ENCODE measurements at regions not wholly inside any gene's neighbourhood (a gene's known extent, or its start where the extent isn't known, plus 50 kb on each side); places are given as distances from the start of the nearest gene placed in this dataset.
"Not testable (repeated sequence)": the region's sequence is repeated elsewhere in the genome, so short reads cannot be mapped to it uniquely, and the experiment has no call there.

DNA sequence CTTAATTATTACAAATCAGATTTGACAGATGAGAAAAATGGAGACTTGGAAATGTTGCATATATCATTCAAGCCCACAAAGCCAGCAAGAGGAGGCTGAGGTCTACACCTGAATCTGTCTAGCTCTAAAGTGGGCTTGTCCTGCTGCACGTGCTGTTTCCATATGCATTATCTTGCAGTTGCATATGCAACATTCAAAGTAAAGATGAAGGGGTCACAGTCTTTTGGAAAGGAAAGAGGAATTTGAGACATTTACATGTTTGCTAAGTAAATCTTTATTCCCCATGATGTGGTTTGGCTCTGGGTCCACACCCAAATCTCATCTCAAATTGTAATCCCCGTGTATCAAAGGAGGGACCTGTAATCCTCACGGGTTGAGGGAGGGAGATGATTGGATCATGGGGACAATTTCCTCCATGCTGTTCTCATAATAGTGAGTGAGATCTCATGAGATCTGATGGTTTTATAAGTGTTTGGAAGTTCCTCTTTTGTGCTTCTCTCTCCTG, 98.3 kb downstream of the BACH1 start:
- DNase-seq (ENCODE audit: low read depth), result no peak

GRCh38 chr21:29403301-29403700, 104.6 kb downstream of the BACH1 start:
- DNase-seq (ENCODE audit: low read depth), result no peak

- DNase-seq (ENCODE audit: low read depth), result no peak
These were observed 105.3 kb downstream of the BACH1 start for GRCh38 chr21:29403922-29404538.

DNA sequence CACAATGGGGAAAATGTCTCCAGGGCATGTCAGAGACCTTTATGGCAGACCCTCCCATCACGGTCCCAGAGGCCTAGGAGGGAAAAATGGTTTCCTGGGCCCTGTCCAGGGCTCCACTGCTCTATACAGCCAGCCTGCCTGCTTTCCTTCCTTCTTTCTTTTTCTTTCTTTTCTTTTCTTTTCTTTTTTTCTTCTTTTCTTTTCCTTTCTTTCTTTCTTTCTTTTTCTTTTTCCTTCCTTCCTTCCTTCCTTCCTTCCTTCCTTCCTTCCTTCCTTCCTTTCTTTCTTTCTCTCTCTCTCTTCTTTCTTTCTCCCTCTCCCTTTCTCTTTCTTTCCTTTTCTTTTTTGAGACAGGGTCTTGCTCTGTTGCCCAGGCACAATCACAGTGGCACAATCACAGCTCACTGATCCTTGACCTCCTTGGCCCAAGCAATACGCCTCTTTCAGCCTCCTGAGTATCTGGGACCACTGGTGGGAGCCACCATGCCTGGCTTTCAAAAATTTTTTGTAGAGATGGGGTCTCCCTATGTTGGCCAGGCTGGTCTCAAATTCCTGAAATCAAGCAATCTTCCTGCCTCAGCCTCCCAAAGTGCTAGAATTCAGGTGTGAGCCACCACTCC, 106.9 kb downstream of the BACH1 start:
- DNase-seq (ENCODE audit: low read depth), result no peak

DNA sequence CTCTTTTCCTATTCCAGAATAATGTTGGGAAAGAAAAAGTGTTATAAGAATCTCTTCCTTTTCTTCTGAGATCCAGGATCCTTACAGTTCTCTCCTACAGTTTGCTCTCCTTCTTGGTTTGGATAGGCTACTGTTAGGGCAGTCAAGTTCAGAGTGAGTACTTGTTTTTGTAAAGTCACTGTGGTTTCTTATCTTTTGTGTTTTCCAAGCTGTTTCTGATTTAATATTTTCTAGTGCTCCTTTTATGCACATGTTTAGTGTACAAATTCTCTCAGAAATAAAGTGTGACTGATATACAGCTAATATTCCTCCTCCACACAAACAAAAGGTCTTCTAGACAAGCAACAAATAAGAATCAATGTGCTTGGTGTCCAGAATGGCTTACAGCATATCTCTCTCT, 107.7 kb downstream of the BACH1 start:
- no peak for DNase-seq (ENCODE audit: low read depth)

DNA sequence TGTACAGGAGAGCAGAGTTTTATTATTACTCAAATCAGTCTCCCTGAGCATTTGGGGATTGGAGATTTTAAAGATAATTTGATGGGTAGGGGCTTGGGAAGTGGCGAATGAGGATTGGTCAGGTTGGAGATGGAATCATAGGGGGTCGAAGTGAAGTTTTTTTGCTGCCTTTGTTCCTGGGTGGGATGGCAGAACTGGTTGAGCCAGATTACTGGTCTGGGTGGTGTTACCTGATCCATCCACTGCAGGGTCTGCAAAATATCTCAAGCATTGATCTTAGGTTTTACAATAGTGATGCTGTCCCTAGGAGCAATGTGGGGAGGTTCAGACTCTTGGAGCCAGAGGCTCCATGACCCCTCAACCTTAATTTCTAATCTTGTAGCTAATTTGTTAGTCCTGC, 108.8 kb downstream of the BACH1 start:
- no peak for DNase-seq (ENCODE audit: low read depth)

GRCh38 chr21:29413683-29414082, 115.0 kb downstream of the BACH1 start:
- DNase-seq (ENCODE audit: low read depth), result no peak

- DNase-seq (ENCODE audit: low read depth), result no peak
These were observed 117.5 kb downstream of the BACH1 start for GRCh38 chr21:29416268-29416667.

- peak; percentile 36 for DNase-seq (ENCODE audit: low read depth)
These were observed 120.1 kb downstream of the BACH1 start for GRCh38 chr21:29418813-29419212.

- no peak for DNase-seq (ENCODE audit: low read depth)
These were observed 120.7 kb downstream of the BACH1 start for GRCh38 chr21:29419422-29419821.

DNA sequence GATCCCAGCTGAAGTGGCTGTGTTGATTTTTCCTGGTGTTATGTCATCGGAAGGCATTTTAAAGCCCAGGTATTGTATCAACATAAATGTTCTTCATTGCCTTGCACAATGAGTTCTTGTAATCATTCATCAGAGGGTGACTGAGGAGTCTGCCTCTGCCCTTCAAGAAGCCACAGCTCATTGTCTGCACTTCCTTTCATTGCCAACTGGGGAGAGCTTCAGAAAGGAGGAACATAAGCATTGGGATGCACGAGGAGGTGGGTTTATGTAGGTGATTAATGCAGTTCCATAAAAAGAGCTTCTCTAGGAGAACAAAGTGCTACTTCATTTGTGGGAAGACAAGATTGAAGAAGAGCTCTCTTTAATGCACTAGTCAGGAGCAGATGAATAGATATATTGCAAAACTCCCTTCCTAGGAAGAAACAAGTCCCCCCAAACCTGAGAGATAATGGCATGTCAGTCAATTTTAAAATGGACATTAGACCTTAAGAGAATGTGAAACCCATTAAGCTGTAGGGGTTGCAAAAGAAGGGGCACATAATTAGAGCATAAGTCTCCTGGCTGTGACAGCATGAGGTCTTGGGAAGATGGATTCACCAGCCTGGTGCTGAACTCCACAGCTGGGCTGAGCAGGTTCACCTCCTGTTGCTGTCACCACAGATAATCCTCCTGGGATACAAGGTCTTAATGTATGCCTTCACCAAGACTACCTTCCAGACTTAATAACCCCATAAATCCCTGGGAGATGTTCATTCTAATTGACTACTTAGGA, 124.6 kb downstream of the BACH1 start:
- DNase-seq (ENCODE audit: low read depth), result peak; percentile 93

DNA sequence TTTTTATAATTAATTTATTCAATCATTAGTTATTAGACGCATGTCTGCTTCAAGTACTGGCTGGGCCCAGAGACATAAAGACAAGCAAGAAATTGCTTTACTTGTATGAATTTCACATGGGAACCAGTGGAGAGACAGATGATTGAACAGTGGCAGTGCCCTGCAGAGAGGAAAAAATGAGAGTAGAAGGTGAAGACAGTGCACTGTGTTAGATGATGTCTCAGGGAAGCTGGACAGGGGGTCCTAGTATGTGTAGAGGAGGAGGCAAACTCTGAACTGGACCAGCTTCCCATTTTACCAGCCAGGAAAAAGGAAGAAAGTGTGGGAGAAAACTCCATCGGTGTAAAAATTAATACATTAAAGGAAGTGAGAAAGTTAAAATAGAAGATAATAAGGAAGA, 126.0 kb downstream of the BACH1 start:
- no peak for DNase-seq (ENCODE audit: low read depth)

- no peak for DNase-seq (ENCODE audit: low read depth)
These were observed 130.5 kb downstream of the BACH1 start for GRCh38 chr21:29429218-29429617.

DNA sequence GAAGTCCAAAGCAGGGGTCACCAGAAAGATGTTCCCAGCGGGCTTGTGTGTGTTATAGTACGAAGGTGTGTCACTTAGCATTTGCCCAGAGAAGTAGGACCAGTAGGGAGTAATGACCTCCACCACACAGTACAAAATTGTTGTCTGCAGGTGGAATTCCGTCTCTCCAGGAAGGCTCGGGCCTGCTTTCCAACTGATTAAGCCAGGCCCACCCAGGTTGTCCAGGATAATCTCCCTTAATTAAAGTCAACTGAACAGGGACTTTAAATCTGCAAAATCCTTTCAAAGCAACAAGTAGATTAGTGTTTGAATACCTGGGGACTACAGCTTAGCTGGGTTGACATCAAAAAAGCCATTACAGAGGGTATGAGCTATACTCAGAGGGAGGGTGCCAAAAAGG, 131.3 kb downstream of the BACH1 start:
- no peak for DNase-seq (ENCODE audit: low read depth)

DNA sequence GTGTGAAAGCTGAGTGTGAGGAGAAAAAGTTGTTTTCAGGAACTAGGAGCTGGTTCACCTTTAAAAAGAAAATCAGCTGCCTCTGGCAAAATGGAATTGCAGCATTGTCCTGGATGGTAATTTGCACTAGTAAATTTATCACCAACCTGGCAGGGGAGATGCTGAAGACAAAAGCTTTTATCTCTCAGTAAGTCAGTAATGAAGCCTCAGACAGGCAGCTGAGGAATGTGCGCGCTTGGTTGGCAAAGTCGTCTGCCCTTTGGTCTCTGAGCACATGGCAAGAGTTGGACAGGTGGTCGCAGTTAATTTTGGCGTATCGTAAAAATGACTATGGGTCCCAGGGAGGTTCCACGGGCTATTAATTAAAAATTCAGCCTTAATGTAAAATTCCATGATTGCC, 131.9 kb downstream of the BACH1 start:
- DNase-seq (ENCODE audit: low read depth), result no peak

DNA sequence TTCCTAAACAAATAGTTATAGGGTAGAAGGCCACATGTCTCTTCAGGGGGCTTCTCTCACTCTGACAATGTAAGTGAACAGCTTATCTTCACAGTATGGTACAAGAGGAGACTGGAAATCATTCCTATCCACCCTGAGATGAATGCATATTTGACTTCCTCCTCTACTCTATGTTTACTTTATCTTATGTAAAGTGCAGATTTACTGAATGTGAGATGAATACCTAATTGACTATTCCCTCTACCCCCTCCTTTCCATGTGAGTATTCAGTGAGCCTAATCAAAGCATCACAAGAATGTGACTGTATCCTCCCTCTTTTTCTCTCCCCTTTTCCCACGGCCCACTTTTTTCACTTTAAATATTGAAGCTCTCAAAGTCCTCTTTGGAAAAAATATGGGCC, 132.5 kb downstream of the BACH1 start:
- DNase-seq (ENCODE audit: low read depth), result no peak

GRCh38 chr21:29431680-29432079, 133.0 kb downstream of the BACH1 start:
- DNase-seq (ENCODE audit: low read depth), result no peak

DNA sequence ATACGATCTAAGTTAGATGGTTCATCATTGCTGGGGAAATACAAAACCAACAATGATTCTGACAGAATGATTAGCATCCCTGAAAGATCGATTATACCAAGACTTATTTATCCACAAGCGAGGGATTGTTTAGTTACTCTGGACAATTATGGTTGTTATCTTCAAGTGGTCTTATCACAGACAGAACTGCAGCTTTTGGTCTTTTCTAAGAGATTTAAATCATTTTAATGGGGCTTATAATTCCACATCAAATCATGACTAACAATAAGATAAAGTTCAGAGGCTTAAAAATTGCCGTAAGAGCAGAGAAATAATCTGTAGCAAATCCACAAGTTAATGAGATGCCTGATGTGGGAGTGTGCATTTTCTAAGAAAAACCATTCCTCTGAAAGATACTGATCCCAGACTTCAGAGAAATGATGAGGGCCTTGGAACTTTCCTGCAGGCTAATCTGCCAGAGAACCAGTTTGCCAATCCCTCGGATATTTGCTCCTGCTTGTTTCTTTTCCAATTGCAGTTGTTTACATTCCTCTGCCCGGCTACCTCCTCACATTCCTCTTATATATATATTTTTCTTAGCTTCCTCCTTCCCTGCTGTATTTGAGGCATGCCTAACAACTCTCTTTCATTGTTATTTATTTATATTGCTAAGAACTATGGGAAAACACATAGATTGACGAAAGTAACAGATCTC, 134.8 kb downstream of the BACH1 start:
- no peak for DNase-seq (ENCODE audit: low read depth)

GRCh38 chr21:29434081-29434480, 135.4 kb downstream of the BACH1 start:
- DNase-seq (ENCODE audit: low read depth), result no peak

- DNase-seq (ENCODE audit: low read depth), result not testable (repeated sequence)
These were observed 136.3 kb downstream of the BACH1 start for GRCh38 chr21:29434982-29435381.

DNA sequence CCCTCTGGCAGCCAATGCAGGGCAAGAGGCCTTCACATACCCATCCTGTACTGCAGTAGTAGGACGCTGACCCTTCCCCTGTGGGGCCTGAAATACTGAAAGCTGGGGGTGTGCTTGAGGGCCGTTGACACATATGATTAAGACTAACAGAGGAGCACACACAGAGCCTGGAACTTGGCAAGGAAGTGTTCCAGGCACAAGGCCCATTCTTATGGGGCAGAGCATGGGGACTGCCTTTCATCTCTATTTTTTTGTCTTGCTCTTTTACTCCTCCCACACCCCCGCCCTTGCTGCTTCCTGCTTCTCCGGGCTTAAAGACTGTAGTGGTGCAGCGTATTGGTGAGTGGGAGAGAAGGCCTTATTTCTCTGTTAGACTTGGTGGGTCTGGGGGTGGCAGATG, 137.4 kb downstream of the BACH1 start:
- DNase-seq (ENCODE audit: low read depth), result no peak

GRCh38 chr21:29436650-29437049, 137.9 kb downstream of the BACH1 start:
- no peak for DNase-seq (ENCODE audit: low read depth)
